Glutamatergic neuron (in vitro differentiated cells): ENCODE measurements at regions not wholly inside any gene's neighbourhood (a gene's known extent, or its start where the extent isn't known, plus 50 kb on each side); places are given as distances from the start of the nearest gene placed in this dataset.
"Not testable (repeated sequence)": the region's sequence is repeated elsewhere in the genome, so short reads cannot be mapped to it uniquely, and the experiment has no call there.

ENCODE experiments used
- DNase-seq: peaks from one replicate; pipeline ENCODE4 v3.0.0; 2022
- H3K27ac Mint-ChIP-seq: one replicate; pipeline ENCODE4 v1.8.0; 2020; ENCODE audit warnings: mild to moderate bottlenecking, mixed read lengths, inconsistent platforms; ENCODE audit not compliant: unreplicated experiment
- H3K27me3 Mint-ChIP-seq: one replicate; pipeline ENCODE4 v1.8.0; 2020; ENCODE audit warnings: mild to moderate bottlenecking, moderate library complexity, mixed read lengths, inconsistent platforms; ENCODE audit not compliant: unreplicated experiment
- H3K36me3 Mint-ChIP-seq: one replicate; pipeline ENCODE4 v1.8.0; 2020; ENCODE audit warnings: mild to moderate bottlenecking, mixed read lengths, inconsistent platforms; ENCODE audit not compliant: unreplicated experiment
- H3K4me1 Mint-ChIP-seq: one replicate; pipeline ENCODE4 v1.8.0; 2020; ENCODE audit warnings: mild to moderate bottlenecking, low read depth, mixed read lengths, inconsistent platforms; ENCODE audit not compliant: unreplicated experiment
- H3K4me3 Mint-ChIP-seq: one replicate; pipeline ENCODE4 v1.8.0; 2020; ENCODE audit warnings: mild to moderate bottlenecking, mixed read lengths, inconsistent platforms; ENCODE audit not compliant: unreplicated experiment
- H3K9me3 Mint-ChIP-seq: one replicate; pipeline ENCODE4 v1.8.0; 2020; ENCODE audit warnings: mild to moderate bottlenecking, moderate library complexity, mixed read lengths, inconsistent platforms; ENCODE audit not compliant: unreplicated experiment
- CTCF ChIP-seq: fragments of 200-600 bp; sonication (generic); IDR thresholded peaks from one replicate; pipeline ENCODE4 v1.5.0; 2021; ENCODE audit not compliant: partially characterized antibody, unreplicated experiment

- Mint-ChIP-seq H3K36me3 (no peaks in the 10 kb centered on the region), H3K27ac (no peak overlapping the region), H3K4me3 (no peak overlapping the region), H3K4me1 (no peaks in the 10 kb centered on the region), H3K27me3 (no peaks in the 10 kb centered on the region), H3K9me3 (no peaks in the 10 kb centered on the region)
- no peak for DNase-seq
- no peak for TF ChIP-seq CTCF
Measured at GRCh38 chr2:131590896-131591295, 63.2 kb downstream of the CCDC74A start.

- H3K27me3 Mint-ChIP-seq, H3K27ac Mint-ChIP-seq, H3K4me1 Mint-ChIP-seq, H3K4me3 Mint-ChIP-seq, H3K36me3 Mint-ChIP-seq, H3K9me3 Mint-ChIP-seq, DNase-seq: not testable (repeated sequence)
Measured at GRCh38 chr2:131596561-131596960, 68.9 kb downstream of the CCDC74A start.

GRCh38 chr2:131602444-131602843, 74.8 kb downstream of the CCDC74A start:
- H3K27ac Mint-ChIP-seq, DNase-seq, H3K27me3 Mint-ChIP-seq, H3K4me1 Mint-ChIP-seq, H3K4me3 Mint-ChIP-seq, H3K36me3 Mint-ChIP-seq, H3K9me3 Mint-ChIP-seq: not testable (repeated sequence)

- H3K9me3 Mint-ChIP-seq, H3K4me1 Mint-ChIP-seq, DNase-seq, H3K27me3 Mint-ChIP-seq, H3K36me3 Mint-ChIP-seq, H3K27ac Mint-ChIP-seq, H3K4me3 Mint-ChIP-seq: not testable (repeated sequence)
Measured at GRCh38 chr2:131604652-131605051, 77.0 kb downstream of the CCDC74A start.

- H3K4me3 Mint-ChIP-seq, H3K27ac Mint-ChIP-seq, H3K36me3 Mint-ChIP-seq, H3K4me1 Mint-ChIP-seq, H3K27me3 Mint-ChIP-seq, DNase-seq, H3K9me3 Mint-ChIP-seq: not testable (repeated sequence)
Measured at GRCh38 chr2:131606366-131606765, 78.7 kb downstream of the CCDC74A start.

- H3K27ac Mint-ChIP-seq: not testable (repeated sequence)
Measured at GRCh38 chr2:131607056-131607455, 79.4 kb downstream of the CCDC74A start.

GRCh38 chr2:131614539-131614938, 86.9 kb downstream of the CCDC74A start:
- not testable (repeated sequence) for H3K4me1 Mint-ChIP-seq, H3K4me3 Mint-ChIP-seq, H3K36me3 Mint-ChIP-seq, H3K27me3 Mint-ChIP-seq, H3K9me3 Mint-ChIP-seq, H3K27ac Mint-ChIP-seq, DNase-seq

More at GRCh38 chr2:131607056-131607455, 79.4 kb downstream of the CCDC74A start:
- H3K4me1 Mint-ChIP-seq, H3K36me3 Mint-ChIP-seq, H3K4me3 Mint-ChIP-seq, DNase-seq, H3K27me3 Mint-ChIP-seq, H3K9me3 Mint-ChIP-seq: not testable (repeated sequence)

- H3K36me3 Mint-ChIP-seq, DNase-seq, H3K27ac Mint-ChIP-seq, H3K4me3 Mint-ChIP-seq, H3K4me1 Mint-ChIP-seq, H3K9me3 Mint-ChIP-seq, H3K27me3 Mint-ChIP-seq: not testable (repeated sequence)
Measured at GRCh38 chr2:131618320-131618719, 90.6 kb downstream of the CCDC74A start.

GRCh38 chr2:131622874-131623273, 95.2 kb downstream of the CCDC74A start:
- not testable (repeated sequence) for H3K36me3 Mint-ChIP-seq

GRCh38 chr2:131626011-131626410, 98.3 kb downstream of the CCDC74A start:
- not testable (repeated sequence) for H3K27me3 Mint-ChIP-seq, H3K4me3 Mint-ChIP-seq, H3K9me3 Mint-ChIP-seq, H3K4me1 Mint-ChIP-seq, H3K27ac Mint-ChIP-seq, H3K36me3 Mint-ChIP-seq, DNase-seq

More at GRCh38 chr2:131622874-131623273, 95.2 kb downstream of the CCDC74A start:
- not testable (repeated sequence) for H3K4me1 Mint-ChIP-seq, H3K27me3 Mint-ChIP-seq, DNase-seq, H3K4me3 Mint-ChIP-seq, H3K9me3 Mint-ChIP-seq, H3K27ac Mint-ChIP-seq

- H3K36me3 Mint-ChIP-seq, H3K4me3 Mint-ChIP-seq, DNase-seq, H3K27ac Mint-ChIP-seq, H3K27me3 Mint-ChIP-seq, H3K9me3 Mint-ChIP-seq, H3K4me1 Mint-ChIP-seq: not testable (repeated sequence)
Measured at GRCh38 chr2:131626565-131626964, 98.9 kb downstream of the CCDC74A start.

GRCh38 chr2:131627777-131628176, 100.1 kb downstream of the CCDC74A start:
- not testable (repeated sequence) for H3K4me1 Mint-ChIP-seq, DNase-seq, H3K36me3 Mint-ChIP-seq, H3K4me3 Mint-ChIP-seq, H3K9me3 Mint-ChIP-seq, H3K27me3 Mint-ChIP-seq, H3K27ac Mint-ChIP-seq
